Adrenal gland (tissue), 5 donors: ENCODE measurements at regions not wholly inside any gene's neighbourhood (a gene's known extent, or its start where the extent isn't known, plus 50 kb on each side); places are given as distances from the start of the nearest gene placed in this dataset.

Experiments used
- CTCF ChIP-seq, 6 experiments: fragments of 450-650 bp in 4 of 6; fragments of 200-600 bp in 2 of 6; sonication (generic) in 1 of 6; IDR thresholded peaks; 1 replicate in 5 of 6; 2 replicates in 1 of 6; pipeline versions ENCODE4 v1.5.1 to v1.8.0; 2016 to 2021; ENCODE audit warnings: antibody characterized with exemption in 6 of 6, mild to moderate bottlenecking in 2 of 6, moderate library complexity in 1 of 6
- POLR2A ChIP-seq, 2 donors: fragments of 450-650 bp; IDR thresholded peaks; one replicate each; pipeline ENCODE4 v1.6.1; 2017; ENCODE audit warnings: antibody characterized with exemption in 2 of 2, mild to moderate bottlenecking in 2 of 2, moderate library complexity in 1 of 2
- donor health status: DM: no; HTN: no; CAD: no.

GRCh38 chr18:10025711-10026670, 112.2 kb downstream of the VAPA start:
- no peak for TF ChIP-seq CTCF (IDR thresholded peaks at IDR 0.05)
- no peak for TF ChIP-seq POLR2A (IDR thresholded peaks at IDR 0.05)
